ENCODE measurements at regions not wholly inside any gene's neighbourhood (a gene's known extent, or its start where the extent isn't known, plus 50 kb on each side); places are given as distances from the start of the nearest gene placed in this dataset.
"Not testable (repeated sequence)": the region's sequence is repeated elsewhere in the genome, so short reads cannot be mapped to it uniquely, and the experiment has no call there.

DNA sequence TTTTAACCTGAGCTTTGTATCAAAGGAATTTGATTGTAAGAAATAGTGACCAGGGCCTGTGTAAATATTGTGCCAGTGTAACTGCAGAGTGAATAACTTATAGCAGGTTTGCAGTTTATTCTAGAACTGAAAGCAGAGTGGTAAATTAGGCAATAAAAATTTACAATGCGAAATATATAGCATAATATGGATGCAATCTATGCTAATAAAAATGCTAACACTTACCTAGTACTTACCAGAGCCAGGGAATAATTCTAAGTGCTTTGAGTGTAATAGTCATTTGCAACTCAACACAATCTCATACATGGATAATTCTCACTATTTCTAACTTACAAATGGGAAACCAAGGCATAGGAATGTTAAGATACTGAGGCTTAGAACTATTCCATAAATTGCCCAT, 303.4 kb downstream of the ISL1 start:
- no peak overlapping the region for H3K27ac ChIP-seq
- no peaks in the 10 kb centered on the region for H3K4me1 ChIP-seq
- H3K36me3 ChIP-seq, result no peaks in the 10 kb centered on the region
- no peaks in the 10 kb centered on the region for H3K27me3 ChIP-seq
- no peak for DNase-seq
- no peak overlapping the region for H3K4me3 ChIP-seq
- no peak for TF ChIP-seq CTCF (IDR thresholded peaks at IDR 0.05)
- ATAC-seq, result no peak
- intact Hi-C loops (cut with DNase I), result no loop called here
- H3K9me3 ChIP-seq, result no peaks in the 10 kb centered on the region

- TF ChIP-seq CTCF (IDR thresholded peaks at IDR 0.05), result no peak
- H3K27me3 ChIP-seq, result no peaks in the 10 kb centered on the region
- H3K4me3 ChIP-seq, result no peak overlapping the region
- DNase-seq, result no peak
- intact Hi-C loops (cut with DNase I), result no loop called here
- H3K27ac ChIP-seq, result no peak overlapping the region
- no peaks in the 10 kb centered on the region for H3K36me3 ChIP-seq
- no peak for ATAC-seq
- H3K9me3 ChIP-seq, result peaks cover 0 to 18% of the 10 kb centered on the region in 2 donors
- no peaks in the 10 kb centered on the region for H3K4me1 ChIP-seq
Observed at GRCh38 chr5:51691538-51692079, 308.4 kb downstream of the ISL1 start.

GRCh38 chr5:51694826-51695225, 311.6 kb downstream of the ISL1 start:
- TF ChIP-seq CTCF (IDR thresholded peaks at IDR 0.05), result no peak
- Histone ChIP-seq H3K4me3 (no peak overlapping the region), H3K27me3 (no peaks in the 10 kb centered on the region), H3K9me3 (peaks cover 0 to 29% of the 10 kb centered on the region in 2 donors), H3K36me3 (no peaks in the 10 kb centered on the region), H3K27ac (no peak overlapping the region), H3K4me1 (no peaks in the 10 kb centered on the region)
- intact Hi-C loops (cut with DNase I), result no loop called here
- DNase-seq, result no peak
- no peak for ATAC-seq

DNA sequence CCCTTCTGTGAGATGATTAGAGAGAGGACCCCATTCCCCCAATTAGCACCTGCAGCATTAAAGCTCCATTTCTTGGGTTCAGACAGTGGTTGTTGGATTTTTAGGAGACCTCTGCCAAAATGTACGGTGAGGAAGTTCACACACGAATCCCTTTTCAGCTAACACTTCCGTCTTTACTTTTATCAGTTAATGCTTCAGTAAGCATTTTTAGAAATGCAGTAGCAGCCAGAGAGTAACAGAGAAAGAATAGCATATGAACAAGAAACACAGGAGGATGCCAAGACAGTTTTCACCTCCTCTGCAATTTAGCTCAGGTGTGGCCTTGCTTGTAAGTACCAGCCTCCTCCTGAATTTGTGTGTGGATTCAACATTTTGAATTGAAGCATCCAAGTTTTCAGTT, 312.9 kb downstream of the ISL1 start:
- Histone ChIP-seq H3K36me3 (no peaks in the 10 kb centered on the region), H3K4me3 (no peak overlapping the region), H3K4me1 (no peaks in the 10 kb centered on the region), H3K9me3 (peaks cover 0 to 36% of the 10 kb centered on the region in 2 donors), H3K27ac (no peak overlapping the region), H3K27me3 (no peaks in the 10 kb centered on the region)
- ATAC-seq, result no peak
- no peak for TF ChIP-seq CTCF (IDR thresholded peaks at IDR 0.05)
- no peak for DNase-seq
- intact Hi-C loops (cut with DNase I), result no loop called here

DNA sequence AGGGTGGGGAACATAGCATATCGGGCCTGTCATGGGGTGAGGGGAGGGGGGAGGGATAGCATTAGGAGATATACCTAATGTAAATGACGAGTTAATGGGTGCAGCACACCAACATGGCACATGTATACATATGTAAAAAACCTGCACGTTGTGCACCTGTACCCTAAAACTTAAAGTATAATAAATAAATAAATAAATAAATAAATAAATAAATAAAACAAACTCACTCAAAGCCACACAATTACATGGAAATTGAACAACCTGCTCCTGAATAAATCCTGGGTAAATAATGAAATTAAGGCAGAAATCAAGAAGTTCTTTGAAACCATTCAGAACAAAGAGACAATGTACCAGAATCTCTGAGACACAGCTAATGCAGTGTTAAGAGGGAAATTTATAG, 318.8 kb downstream of the ISL1 start:
- intact Hi-C loops (cut with DNase I); H3K27ac ChIP-seq; H3K27me3 ChIP-seq; H3K4me1 ChIP-seq; H3K4me3 ChIP-seq; ATAC-seq; DNase-seq; H3K36me3 ChIP-seq: not testable (repeated sequence)
- H3K9me3 ChIP-seq, result peaks cover 0 to 27% of the 10 kb centered on the region in 2 donors

GRCh38 chr5:51712201-51712600, 329.0 kb downstream of the ISL1 start:
- no peak overlapping the region for H3K4me3 ChIP-seq
- DNase-seq (peak in 2 of 4 donors; percentile 64 to 76), ATAC-seq (no peak)
- no peak overlapping the region for H3K27ac ChIP-seq
- peaks cover 0 to 9% of the 10 kb centered on the region in 2 donors for H3K9me3 ChIP-seq
- no peaks in the 10 kb centered on the region for H3K27me3 ChIP-seq
- no peaks in the 10 kb centered on the region for H3K4me1 ChIP-seq
- no peaks in the 10 kb centered on the region for H3K36me3 ChIP-seq
- TF ChIP-seq CTCF (IDR thresholded peaks at IDR 0.05), result no peak
- intact Hi-C loops (cut with DNase I), result no loop called here

GRCh38 chr5:51715445-51715844, 332.2 kb downstream of the ISL1 start:
- H3K4me1 ChIP-seq; intact Hi-C loops (cut with DNase I); H3K27ac ChIP-seq; ATAC-seq; H3K36me3 ChIP-seq; H3K4me3 ChIP-seq; H3K27me3 ChIP-seq; H3K9me3 ChIP-seq; DNase-seq: not testable (repeated sequence)
